ENCODE measurements at regions not wholly inside any gene's neighbourhood (a gene's known extent, or its start where the extent isn't known, plus 50 kb on each side); places are given as distances from the start of the nearest gene placed in this dataset.

DNA sequence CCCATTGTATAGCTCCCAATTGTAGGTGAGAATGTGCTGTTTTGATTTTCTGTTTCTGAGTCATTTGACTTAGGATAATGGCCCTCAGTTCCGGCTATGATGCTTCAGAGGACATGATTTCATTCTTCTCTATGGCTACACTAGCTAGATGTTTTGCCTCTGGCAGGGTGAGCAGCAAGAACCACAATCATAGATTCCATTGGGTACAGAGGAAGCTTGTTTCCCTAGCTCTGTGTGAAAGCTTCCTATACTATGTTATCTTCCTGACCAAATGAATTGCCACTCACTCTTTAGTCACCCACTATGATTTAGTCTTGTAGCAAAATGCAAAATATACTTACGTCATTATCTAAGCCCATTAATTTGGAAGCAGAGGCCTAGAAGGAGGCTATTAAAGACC is 616.3 kb downstream of the PLA2G4A start:
- H3K9me3 Mint-ChIP-seq, result no peaks in the 10 kb centered on the region
- no peaks in the 10 kb centered on the region for H3K4me1 Mint-ChIP-seq

DNA sequence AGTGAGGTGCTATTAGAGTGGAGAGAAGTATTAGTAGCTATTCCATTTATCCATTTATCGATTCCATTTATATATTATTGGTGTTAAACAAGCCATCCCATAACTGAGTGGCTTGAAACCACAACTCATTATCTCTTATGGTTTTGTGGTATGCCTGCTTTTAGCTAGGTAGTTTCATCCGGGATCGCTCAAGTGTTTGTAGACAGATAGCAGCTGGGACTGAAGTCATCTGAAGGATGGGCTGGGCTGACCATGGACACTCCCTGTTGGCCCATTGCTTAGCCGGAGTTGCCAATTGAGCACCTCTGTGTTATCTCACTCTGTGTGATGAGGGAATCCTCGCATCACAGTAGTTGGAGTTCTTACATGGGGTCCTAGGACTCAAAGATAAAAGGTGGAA is 622.5 kb downstream of the PLA2G4A start:
- Mint-ChIP-seq H3K4me3 (no peak overlapping the region), H3K4me1 (no peaks in the 10 kb centered on the region), H3K27ac (no peak overlapping the region), H3K36me3 (ENCODE audit: low read depth) (no peaks in the 10 kb centered on the region), H3K27me3 (ENCODE audit: low read depth, poor library complexity) (no peaks in the 10 kb centered on the region), H3K9me3 (no peaks in the 10 kb centered on the region)
- no peak for DNase-seq
- TF ChIP-seq, protein P1, sequence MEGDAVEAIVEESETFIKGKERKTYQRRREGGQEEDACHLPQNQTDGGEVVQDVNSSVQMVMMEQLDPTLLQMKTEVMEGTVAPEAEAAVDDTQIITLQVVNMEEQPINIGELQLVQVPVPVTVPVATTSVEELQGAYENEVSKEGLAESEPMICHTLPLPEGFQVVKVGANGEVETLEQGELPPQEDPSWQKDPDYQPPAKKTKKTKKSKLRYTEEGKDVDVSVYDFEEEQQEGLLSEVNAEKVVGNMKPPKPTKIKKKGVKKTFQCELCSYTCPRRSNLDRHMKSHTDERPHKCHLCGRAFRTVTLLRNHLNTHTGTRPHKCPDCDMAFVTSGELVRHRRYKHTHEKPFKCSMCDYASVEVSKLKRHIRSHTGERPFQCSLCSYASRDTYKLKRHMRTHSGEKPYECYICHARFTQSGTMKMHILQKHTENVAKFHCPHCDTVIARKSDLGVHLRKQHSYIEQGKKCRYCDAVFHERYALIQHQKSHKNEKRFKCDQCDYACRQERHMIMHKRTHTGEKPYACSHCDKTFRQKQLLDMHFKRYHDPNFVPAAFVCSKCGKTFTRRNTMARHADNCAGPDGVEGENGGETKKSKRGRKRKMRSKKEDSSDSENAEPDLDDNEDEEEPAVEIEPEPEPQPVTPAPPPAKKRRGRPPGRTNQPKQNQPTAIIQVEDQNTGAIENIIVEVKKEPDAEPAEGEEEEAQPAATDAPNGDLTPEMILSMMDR (IDR thresholded peaks at IDR 0.05), result no peak

More for the DNA sequence above, 616.3 kb downstream of the PLA2G4A start:
- TF ChIP-seq, protein P1 (IDR thresholded peaks at IDR 0.05), result no peak
- DNase-seq, result no peak
- no peak overlapping the region for H3K4me3 Mint-ChIP-seq
- H3K27ac Mint-ChIP-seq, result no peak overlapping the region
- no peaks in the 10 kb centered on the region for H3K27me3 Mint-ChIP-seq (ENCODE audit: low read depth, poor library complexity)
- H3K36me3 Mint-ChIP-seq (ENCODE audit: low read depth), result no peaks in the 10 kb centered on the region

- no peaks in the 10 kb centered on the region for H3K4me1 Mint-ChIP-seq
- H3K27me3 Mint-ChIP-seq (ENCODE audit: low read depth, poor library complexity), result no peaks in the 10 kb centered on the region
- TF ChIP-seq, protein P1 (IDR thresholded peaks at IDR 0.05), result no peak
- H3K36me3 Mint-ChIP-seq (ENCODE audit: low read depth), result no peaks in the 10 kb centered on the region
- no peak for DNase-seq
- H3K4me3 Mint-ChIP-seq, result no peak overlapping the region
- H3K27ac Mint-ChIP-seq, result no peak overlapping the region
- H3K9me3 Mint-ChIP-seq, result no peaks in the 10 kb centered on the region
Measured at GRCh38 chr1:187454010-187454409, 625.3 kb downstream of the PLA2G4A start.

GRCh38 chr1:187456446-187456845 is 627.7 kb downstream of the PLA2G4A start:
- no peak overlapping the region for H3K4me3 Mint-ChIP-seq

DNA sequence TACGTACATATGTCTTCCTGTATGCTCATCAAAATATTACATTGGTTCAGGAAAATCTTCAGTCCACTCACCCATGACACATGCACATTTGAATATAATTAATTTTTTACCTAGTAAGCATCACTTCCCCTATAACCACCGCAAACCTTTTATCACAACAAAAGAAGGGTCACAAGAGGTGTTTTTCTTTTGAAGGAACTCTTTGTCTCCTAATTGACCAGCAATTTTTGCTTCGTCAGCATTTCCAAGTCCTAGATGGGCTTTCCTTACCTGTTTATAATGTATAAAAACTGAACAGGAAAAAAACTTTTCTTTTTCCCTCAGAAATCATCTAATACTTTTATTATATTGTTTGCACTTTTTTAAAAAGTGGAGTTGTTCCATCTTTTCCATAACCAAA is 631.3 kb downstream of the PLA2G4A start:
- H3K27ac Mint-ChIP-seq, result no peak overlapping the region
- no peak overlapping the region for H3K4me3 Mint-ChIP-seq
- H3K4me1 Mint-ChIP-seq, result no peaks in the 10 kb centered on the region
- DNase-seq, result no peak
- peaks cover 19% of the 10 kb centered on the region for H3K9me3 Mint-ChIP-seq
- peaks cover 2% of the 10 kb centered on the region for H3K27me3 Mint-ChIP-seq (ENCODE audit: low read depth, poor library complexity)
- TF ChIP-seq, protein P1 (IDR thresholded peaks at IDR 0.05), result no peak
- H3K36me3 Mint-ChIP-seq (ENCODE audit: low read depth), result no peaks in the 10 kb centered on the region

More at GRCh38 chr1:187456446-187456845, 627.7 kb downstream of the PLA2G4A start:
- Mint-ChIP-seq H3K27ac (no peak overlapping the region), H3K4me1 (no peaks in the 10 kb centered on the region), H3K9me3 (no peaks in the 10 kb centered on the region), H3K27me3 (ENCODE audit: low read depth, poor library complexity) (no peaks in the 10 kb centered on the region), H3K36me3 (ENCODE audit: low read depth) (no peaks in the 10 kb centered on the region)
- TF ChIP-seq, protein P1 (IDR thresholded peaks at IDR 0.05), result no peak
- DNase-seq, result no peak

- TF ChIP-seq, protein P1 (IDR thresholded peaks at IDR 0.05), result no peak
- H3K27ac Mint-ChIP-seq, result no peak overlapping the region
- peaks cover 22% of the 10 kb centered on the region for H3K9me3 Mint-ChIP-seq
- H3K27me3 Mint-ChIP-seq (ENCODE audit: low read depth, poor library complexity), result peaks cover 8% of the 10 kb centered on the region
- DNase-seq, result no peak
- H3K36me3 Mint-ChIP-seq (ENCODE audit: low read depth), result no peaks in the 10 kb centered on the region
- H3K4me3 Mint-ChIP-seq, result no peak overlapping the region
- H3K4me1 Mint-ChIP-seq, result no peaks in the 10 kb centered on the region
Measured at GRCh38 chr1:187464320-187464719, 635.6 kb downstream of the PLA2G4A start.

Data from nephron progenitor cell (in vitro differentiated cells).